ENCODE measurements at regions not wholly inside any gene's neighbourhood (a gene's known extent, or its start where the extent isn't known, plus 50 kb on each side); places are given as distances from the start of the nearest gene placed in this dataset.

- H3K9me3 ChIP-seq, result no peaks in the 10 kb centered on the region
- no peak overlapping the region for H3K27ac ChIP-seq
- H3K4me3 ChIP-seq, result no peak overlapping the region
- TF ChIP-seq POLR2A (IDR thresholded peaks at IDR 0.05) (no peak), CTCF (IDR thresholded peaks at IDR 0.05) (no peak)
- intact Hi-C loops (cut with DNase I; ENCODE audit: low total_unique reads), result no loop called here
- H3K4me1 ChIP-seq, result no peaks in the 10 kb centered on the region
- no peaks in the 10 kb centered on the region for H3K36me3 ChIP-seq
- no peak for DNase-seq
- no peaks in the 10 kb centered on the region for H3K27me3 ChIP-seq
These were observed 532.4 kb upstream of the ITGA1 start for GRCh38 chr5:52255308-52255707.

- Histone ChIP-seq H3K4me3 (no peak overlapping the region), H3K27ac (no peak overlapping the region), H3K9me3 (no peaks in the 10 kb centered on the region), H3K36me3 (no peaks in the 10 kb centered on the region), H3K4me1 (no peaks in the 10 kb centered on the region), H3K27me3 (no peaks in the 10 kb centered on the region)
- intact Hi-C loops (cut with DNase I; ENCODE audit: low total_unique reads), result no loop called here
- DNase-seq, result no peak
- TF ChIP-seq POLR2A (IDR thresholded peaks at IDR 0.05), result no peak
- no peak for TF ChIP-seq CTCF (IDR thresholded peaks at IDR 0.05)
These were observed 524.9 kb upstream of the ITGA1 start for GRCh38 chr5:52262844-52263243.

- Histone ChIP-seq H3K27ac (no peak overlapping the region), H3K4me3 (no peak overlapping the region)
These were observed 518.3 kb upstream of the ITGA1 start for GRCh38 chr5:52269401-52269800.

GRCh38 chr5:52269859-52270258 is 517.9 kb upstream of the ITGA1 start:
- H3K27ac ChIP-seq, result no peak overlapping the region
- TF ChIP-seq CTCF (IDR thresholded peaks at IDR 0.05) (no peak), POLR2A (IDR thresholded peaks at IDR 0.05) (no peak)
- no peak for DNase-seq
- no peaks in the 10 kb centered on the region for H3K27me3 ChIP-seq
- H3K36me3 ChIP-seq, result no peaks in the 10 kb centered on the region
- H3K4me1 ChIP-seq, result no peaks in the 10 kb centered on the region
- intact Hi-C loops (cut with DNase I; ENCODE audit: low total_unique reads), result no loop called here
- no peak overlapping the region for H3K4me3 ChIP-seq
- H3K9me3 ChIP-seq, result no peaks in the 10 kb centered on the region

More at GRCh38 chr5:52269401-52269800, 518.3 kb upstream of the ITGA1 start:
- H3K4me1 ChIP-seq, result no peaks in the 10 kb centered on the region
- TF ChIP-seq POLR2A (IDR thresholded peaks at IDR 0.05) (no peak), CTCF (IDR thresholded peaks at IDR 0.05) (no peak)
- DNase-seq, result no peak
- H3K36me3 ChIP-seq, result no peaks in the 10 kb centered on the region
- H3K27me3 ChIP-seq, result no peaks in the 10 kb centered on the region
- no peaks in the 10 kb centered on the region for H3K9me3 ChIP-seq
- intact Hi-C loops (cut with DNase I; ENCODE audit: low total_unique reads), result no loop called here

- no peak overlapping the region for H3K27ac ChIP-seq
These were observed 512.1 kb upstream of the ITGA1 start for GRCh38 chr5:52275639-52276038.

More at GRCh38 chr5:52275639-52276038, 512.1 kb upstream of the ITGA1 start:
- no peaks in the 10 kb centered on the region for H3K36me3 ChIP-seq
- H3K4me3 ChIP-seq, result no peak overlapping the region
- no peaks in the 10 kb centered on the region for H3K9me3 ChIP-seq
- intact Hi-C loops (cut with DNase I; ENCODE audit: low total_unique reads), result no loop called here
- TF ChIP-seq POLR2A (IDR thresholded peaks at IDR 0.05) (no peak), CTCF (IDR thresholded peaks at IDR 0.05) (no peak)
- H3K4me1 ChIP-seq, result no peaks in the 10 kb centered on the region
- DNase-seq, result no peak
- H3K27me3 ChIP-seq, result no peaks in the 10 kb centered on the region

Data from uterus (tissue), 3 donors.